Liver (tissue), 8 donors: ENCODE measurements at regions not wholly inside any gene's neighbourhood (a gene's known extent, or its start where the extent isn't known, plus 50 kb on each side); places are given as distances from the start of the nearest gene placed in this dataset.
A peak's percentile ranks its signal among the peaks of the same experiment; 100 is the strongest.

Experiments used
- DNase-seq: peaks from one replicate; pipeline ENCODE4 v3.0.0-alpha.2; 2017; ENCODE audit warnings: low spot score
- H3K27ac ChIP-seq, 2 donors: one replicate each; pipeline ENCODE4 v1.7.0; 2013; ENCODE audit warnings: inconsistent platforms in 2 of 2, low read length in 2 of 2, control low read depth in 1 of 2, low read depth in 1 of 2, mild to moderate bottlenecking in 1 of 2
- H3K27me3 ChIP-seq, 4 donors: one replicate each; pipeline versions ENCODE4 v1.6.1 to v1.7.0; 2013; ENCODE audit warnings: low read length in 3 of 4, inconsistent platforms in 1 of 4, mild to moderate bottlenecking in 1 of 4, moderate library complexity in 1 of 4; ENCODE audit not compliant: control insufficient read depth in 4 of 4, insufficient read depth in 4 of 4
- H3K36me3 ChIP-seq, 4 donors: one replicate each; pipeline versions ENCODE4 v1.6.1 to v1.7.0; 2013; ENCODE audit warnings: low read length in 3 of 4, mild to moderate bottlenecking in 3 of 4, low read depth in 1 of 4, moderate library complexity in 1 of 4; ENCODE audit not compliant: control insufficient read depth in 4 of 4, insufficient read depth in 3 of 4
- H3K4me1 ChIP-seq, 4 donors: one replicate each; pipeline versions ENCODE4 v1.6.1 to v1.7.0; 2013; ENCODE audit warnings: low read length in 3 of 4, mild to moderate bottlenecking in 3 of 4, moderate library complexity in 1 of 4; ENCODE audit not compliant: control insufficient read depth in 4 of 4, insufficient read depth in 4 of 4
- H3K4me3 ChIP-seq, 3 donors: one replicate each; pipeline versions ENCODE4 v1.6.1 to v1.7.0; 2013; ENCODE audit warnings: low read length in 3 of 3, control low read depth in 1 of 3, low read depth in 1 of 3, mild to moderate bottlenecking in 1 of 3
- H3K9ac ChIP-seq, 2 donors: one replicate each; pipeline ENCODE4 v1.7.0; 2013; ENCODE audit warnings: low read length in 2 of 2, mild to moderate bottlenecking in 2 of 2, moderate library complexity in 2 of 2, control low read depth in 1 of 2, low read depth in 1 of 2
- H3K9me3 ChIP-seq, 4 donors: one replicate each; pipeline versions ENCODE4 v1.6.1 to v1.7.0; 2013; ENCODE audit warnings: low read length in 3 of 4; ENCODE audit not compliant: control insufficient read depth in 4 of 4
- EGR1 ChIP-seq, 2 donors: IDR thresholded peaks; 2 replicates each; pipeline ENCODE4 v1.6.1; 2016 to 2018; ENCODE audit warnings: antibody characterized with exemption in 2 of 2, low read depth in 2 of 2
- FOXA1 ChIP-seq: IDR thresholded peaks from 2 replicates; pipeline ENCODE4 v1.6.1; 2016; ENCODE audit warnings: antibody characterized with exemption
- FOXA2 ChIP-seq: IDR thresholded peaks from 2 replicates; pipeline ENCODE4 v1.6.1; 2016; ENCODE audit warnings: antibody characterized with exemption
- GABPA ChIP-seq, 2 donors: IDR thresholded peaks in 1 of 2; conservative IDR thresholded peaks in 1 of 2; 2 replicates each; pipeline ENCODE4 v1.6.1; 2016; ENCODE audit warnings: antibody characterized with exemption in 2 of 2, mild to moderate bottlenecking in 1 of 2, moderate library complexity in 1 of 2
- JUND ChIP-seq, 2 donors: IDR thresholded peaks; 2 replicates each; pipeline ENCODE4 v1.6.1; 2016; ENCODE audit warnings: antibody characterized with exemption in 2 of 2
- NR2F2 ChIP-seq: IDR thresholded peaks from 2 replicates; pipeline ENCODE4 v1.6.1; 2016; ENCODE audit warnings: antibody characterized with exemption
- RAD21 ChIP-seq, 2 donors: IDR thresholded peaks; 2 replicates each; pipeline ENCODE4 v1.6.1; 2016; ENCODE audit warnings: antibody characterized with exemption in 2 of 2, mild to moderate bottlenecking in 2 of 2
- RXRA ChIP-seq, 2 donors: IDR thresholded peaks; 2 replicates each; pipeline ENCODE4 v1.6.1; 2017 to 2018; ENCODE audit warnings: antibody characterized with exemption in 2 of 2, mild to moderate bottlenecking in 1 of 2
- SP1 ChIP-seq: IDR thresholded peaks from 2 replicates; pipeline ENCODE4 v1.6.1; 2018; ENCODE audit warnings: antibody characterized with exemption, mild to moderate bottlenecking
- TAF1 ChIP-seq: conservative IDR thresholded peaks from 2 replicates; pipeline ENCODE4 v1.6.1; 2016; ENCODE audit warnings: antibody characterized with exemption, mild to moderate bottlenecking
- YY1 ChIP-seq: IDR thresholded peaks from 2 replicates; pipeline ENCODE4 v1.6.1; 2016; ENCODE audit warnings: antibody characterized with exemption, mild to moderate bottlenecking
- WGBS: extraction: QIAGEN DNeasy Blood & Tissue Kit; methylation state at CpG from one replicate; pipeline ENCODE4 v1.1.7; 2013; 5-methylcytosine and 5-hydroxymethylcytosine counted together
- TF ChIP-seq, protein P1 (sequence below): fragments of 150-350 bp; IDR thresholded peaks from 2 replicates; pipeline ENCODE4 v1.5.1; 2017; ENCODE audit warnings: improper control_type of control experiment, low read depth, low read length; ENCODE audit not compliant: missing input control
- TF ChIP-seq, protein P2 (sequence below): IDR thresholded peaks from 2 replicates; pipeline ENCODE4 v1.6.1; 2016; ENCODE audit warnings: antibody characterized with exemption
- TF ChIP-seq, protein P3 (sequence below): IDR thresholded peaks from 2 replicates; pipeline ENCODE4 v1.6.1; 2016; ENCODE audit warnings: antibody characterized with exemption
- TF ChIP-seq, protein P4 (sequence below): IDR thresholded peaks from 2 replicates; pipeline ENCODE4 v1.6.1; 2016; ENCODE audit warnings: antibody characterized with exemption
- donor health status: healthy.
- donor health status: healthy.
- donor health status: healthy.
- donor health status: healthy.
- donor health status: healthy.

DNA sequence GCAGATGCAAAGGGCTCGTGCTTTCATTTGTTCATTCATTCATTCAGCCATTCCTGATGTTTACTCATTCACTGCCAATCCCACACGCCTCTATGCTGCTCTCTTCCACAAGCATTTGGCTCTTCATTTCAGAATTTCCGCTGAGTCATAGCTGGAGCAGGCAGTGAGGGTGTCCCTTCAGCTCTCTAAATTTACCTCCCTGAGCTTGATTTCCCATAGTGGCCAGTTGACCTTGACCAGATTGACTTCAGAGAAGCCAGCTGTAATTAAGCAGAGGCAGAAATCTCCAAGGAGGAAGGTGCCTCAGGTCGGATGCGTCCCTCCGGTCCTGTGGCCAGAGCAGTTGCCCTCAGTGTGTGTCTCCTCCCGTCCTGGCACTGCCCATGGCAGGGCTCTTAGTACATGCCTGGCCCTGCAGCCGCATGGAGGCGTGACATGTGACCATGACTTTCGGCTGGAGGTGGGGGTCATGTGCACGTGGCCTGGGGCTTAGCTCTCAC lies 267.2 kb upstream of the ECI2 start:
- Histone ChIP-seq H3K9ac (no peak overlapping the region), H3K27ac (peak overlapping the region; percentile 16 to 35)
- WGBS, result 68% methylated on average over 11 of the region's 11 CpGs

DNA sequence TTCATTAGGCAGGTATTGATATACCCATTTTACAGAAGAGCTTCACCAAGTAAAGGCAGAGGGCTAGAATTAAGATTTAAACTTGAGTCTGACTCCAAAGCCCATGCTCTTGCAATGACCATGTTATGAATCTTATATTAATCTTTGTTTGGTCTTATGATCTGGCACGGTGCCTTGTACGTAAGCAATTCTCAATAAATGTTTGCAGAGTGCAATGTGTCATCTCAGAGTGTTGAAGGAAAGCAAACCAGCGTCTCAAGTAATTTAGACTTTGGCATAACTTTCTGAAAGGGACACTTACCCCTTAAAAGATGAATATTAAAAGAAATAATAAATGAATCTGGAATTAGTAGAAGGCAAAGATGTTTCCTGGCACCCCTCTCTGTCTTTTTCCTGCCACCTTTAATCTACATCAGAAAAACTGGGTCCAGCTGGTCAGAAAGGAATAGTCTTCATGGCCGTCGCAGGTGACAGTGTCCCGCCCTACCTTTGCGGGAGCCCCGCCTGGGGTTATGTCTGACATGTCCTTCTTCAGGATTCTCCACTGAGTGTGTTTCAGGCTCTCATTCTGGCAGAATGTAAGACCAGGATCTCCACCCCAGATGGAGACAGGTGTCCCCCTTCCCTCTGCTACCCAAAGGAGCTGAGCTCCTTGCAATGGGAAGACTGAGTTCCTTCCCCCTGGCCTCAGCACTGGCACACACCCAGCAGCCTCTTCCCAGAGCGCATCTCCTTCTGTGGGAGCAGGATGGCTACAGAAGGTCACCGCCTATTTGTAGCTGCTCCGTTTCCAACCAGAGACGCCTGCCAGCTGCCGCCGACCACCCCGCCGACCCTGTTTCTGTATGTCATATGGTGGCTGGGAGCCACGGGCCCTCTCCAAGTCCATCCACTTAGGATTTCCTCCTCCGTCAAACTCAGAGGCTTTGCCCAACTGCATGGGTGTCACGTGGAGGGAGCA lies 266.3 kb upstream of the ECI2 start:
- Histone ChIP-seq H3K4me3 (no peak overlapping the region), H3K9ac (no peak overlapping the region), H3K36me3 (no peaks in the 10 kb centered on the region), H3K9me3 (no peaks in the 10 kb centered on the region), H3K27ac (peak overlapping the region in 1 of 2 donors; percentile 1), H3K27me3 (no peaks in the 10 kb centered on the region), H3K4me1 (no peaks in the 10 kb centered on the region)
- DNase-seq, result no peak
- 70% methylated on average over 19 of the region's 19 CpGs for WGBS
- TF ChIP-seq SP1 (no peak), FOXA1 (no peak), NR2F2 (peak; percentile 35)

More for the DNA sequence above, 267.2 kb upstream of the ECI2 start:
- no peaks in the 10 kb centered on the region for H3K4me1 ChIP-seq
- H3K36me3 ChIP-seq, result no peaks in the 10 kb centered on the region
- no peak for DNase-seq
- TF ChIP-seq FOXA1 (no peak), RAD21 (IDR thresholded peaks at IDR 0.05) (no peak), FOXA2 (no peak), GABPA (IDR thresholded peaks at IDR 0.05 in 1 of 2, conservative IDR thresholded peaks at IDR 0.05 in 1 of 2) (no peak), JUND (IDR thresholded peaks at IDR 0.05) (no peak), RXRA (IDR thresholded peaks at IDR 0.05) (no peak), EGR1 (IDR thresholded peaks at IDR 0.05; ENCODE audit: low read depth in 2 of 2) (no peak), YY1 (no peak), TAF1 (no peak)
- TF ChIP-seq, protein P1, sequence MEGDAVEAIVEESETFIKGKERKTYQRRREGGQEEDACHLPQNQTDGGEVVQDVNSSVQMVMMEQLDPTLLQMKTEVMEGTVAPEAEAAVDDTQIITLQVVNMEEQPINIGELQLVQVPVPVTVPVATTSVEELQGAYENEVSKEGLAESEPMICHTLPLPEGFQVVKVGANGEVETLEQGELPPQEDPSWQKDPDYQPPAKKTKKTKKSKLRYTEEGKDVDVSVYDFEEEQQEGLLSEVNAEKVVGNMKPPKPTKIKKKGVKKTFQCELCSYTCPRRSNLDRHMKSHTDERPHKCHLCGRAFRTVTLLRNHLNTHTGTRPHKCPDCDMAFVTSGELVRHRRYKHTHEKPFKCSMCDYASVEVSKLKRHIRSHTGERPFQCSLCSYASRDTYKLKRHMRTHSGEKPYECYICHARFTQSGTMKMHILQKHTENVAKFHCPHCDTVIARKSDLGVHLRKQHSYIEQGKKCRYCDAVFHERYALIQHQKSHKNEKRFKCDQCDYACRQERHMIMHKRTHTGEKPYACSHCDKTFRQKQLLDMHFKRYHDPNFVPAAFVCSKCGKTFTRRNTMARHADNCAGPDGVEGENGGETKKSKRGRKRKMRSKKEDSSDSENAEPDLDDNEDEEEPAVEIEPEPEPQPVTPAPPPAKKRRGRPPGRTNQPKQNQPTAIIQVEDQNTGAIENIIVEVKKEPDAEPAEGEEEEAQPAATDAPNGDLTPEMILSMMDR, result no peak
- TF ChIP-seq, protein P2, sequence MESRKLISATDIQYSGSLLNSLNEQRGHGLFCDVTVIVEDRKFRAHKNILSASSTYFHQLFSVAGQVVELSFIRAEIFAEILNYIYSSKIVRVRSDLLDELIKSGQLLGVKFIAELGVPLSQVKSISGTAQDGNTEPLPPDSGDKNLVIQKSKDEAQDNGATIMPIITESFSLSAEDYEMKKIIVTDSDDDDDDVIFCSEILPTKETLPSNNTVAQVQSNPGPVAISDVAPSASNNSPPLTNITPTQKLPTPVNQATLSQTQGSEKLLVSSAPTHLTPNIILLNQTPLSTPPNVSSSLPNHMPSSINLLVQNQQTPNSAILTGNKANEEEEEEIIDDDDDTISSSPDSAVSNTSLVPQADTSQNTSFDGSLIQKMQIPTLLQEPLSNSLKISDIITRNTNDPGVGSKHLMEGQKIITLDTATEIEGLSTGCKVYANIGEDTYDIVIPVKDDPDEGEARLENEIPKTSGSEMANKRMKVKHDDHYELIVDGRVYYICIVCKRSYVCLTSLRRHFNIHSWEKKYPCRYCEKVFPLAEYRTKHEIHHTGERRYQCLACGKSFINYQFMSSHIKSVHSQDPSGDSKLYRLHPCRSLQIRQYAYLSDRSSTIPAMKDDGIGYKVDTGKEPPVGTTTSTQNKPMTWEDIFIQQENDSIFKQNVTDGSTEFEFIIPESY, result no peak
- TF ChIP-seq, protein P3, sequence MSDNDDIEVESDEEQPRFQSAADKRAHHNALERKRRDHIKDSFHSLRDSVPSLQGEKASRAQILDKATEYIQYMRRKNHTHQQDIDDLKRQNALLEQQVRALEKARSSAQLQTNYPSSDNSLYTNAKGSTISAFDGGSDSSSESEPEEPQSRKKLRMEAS, result no peak
- TF ChIP-seq, protein P4, sequence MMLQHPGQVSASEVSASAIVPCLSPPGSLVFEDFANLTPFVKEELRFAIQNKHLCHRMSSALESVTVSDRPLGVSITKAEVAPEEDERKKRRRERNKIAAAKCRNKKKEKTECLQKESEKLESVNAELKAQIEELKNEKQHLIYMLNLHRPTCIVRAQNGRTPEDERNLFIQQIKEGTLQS, result no peak
- H3K9me3 ChIP-seq, result no peaks in the 10 kb centered on the region
- no peaks in the 10 kb centered on the region for H3K27me3 ChIP-seq
- H3K4me3 ChIP-seq, result no peak overlapping the region
